ENCODE measurements at regions not wholly inside any gene's neighbourhood (a gene's known extent, or its start where the extent isn't known, plus 50 kb on each side); places are given as distances from the start of the nearest gene placed in this dataset.

- no peak overlapping the region for H3K4me3 ChIP-seq (replicated peaks in 1 of 3; ENCODE audit: low read depth in 2 of 3, low read length in 3 of 3)
- no peaks in the 10 kb centered on the region for H3K27me3 ChIP-seq (ENCODE audit: control insufficient read depth in 2 of 2, insufficient read depth in 2 of 2, low read length in 2 of 2)
- H3K4me1 ChIP-seq (ENCODE audit: control insufficient read depth in 1 of 2, insufficient read depth in 2 of 2, low read length in 2 of 2) = no peaks in the 10 kb centered on the region
- no peaks in the 10 kb centered on the region for H4K20me1 ChIP-seq (ENCODE audit: insufficient read depth, low read length)
- H3K27ac ChIP-seq (ENCODE audit: low read depth in 1 of 2, low read length in 2 of 2) = no peak overlapping the region
- TF ChIP-seq, protein P1, sequence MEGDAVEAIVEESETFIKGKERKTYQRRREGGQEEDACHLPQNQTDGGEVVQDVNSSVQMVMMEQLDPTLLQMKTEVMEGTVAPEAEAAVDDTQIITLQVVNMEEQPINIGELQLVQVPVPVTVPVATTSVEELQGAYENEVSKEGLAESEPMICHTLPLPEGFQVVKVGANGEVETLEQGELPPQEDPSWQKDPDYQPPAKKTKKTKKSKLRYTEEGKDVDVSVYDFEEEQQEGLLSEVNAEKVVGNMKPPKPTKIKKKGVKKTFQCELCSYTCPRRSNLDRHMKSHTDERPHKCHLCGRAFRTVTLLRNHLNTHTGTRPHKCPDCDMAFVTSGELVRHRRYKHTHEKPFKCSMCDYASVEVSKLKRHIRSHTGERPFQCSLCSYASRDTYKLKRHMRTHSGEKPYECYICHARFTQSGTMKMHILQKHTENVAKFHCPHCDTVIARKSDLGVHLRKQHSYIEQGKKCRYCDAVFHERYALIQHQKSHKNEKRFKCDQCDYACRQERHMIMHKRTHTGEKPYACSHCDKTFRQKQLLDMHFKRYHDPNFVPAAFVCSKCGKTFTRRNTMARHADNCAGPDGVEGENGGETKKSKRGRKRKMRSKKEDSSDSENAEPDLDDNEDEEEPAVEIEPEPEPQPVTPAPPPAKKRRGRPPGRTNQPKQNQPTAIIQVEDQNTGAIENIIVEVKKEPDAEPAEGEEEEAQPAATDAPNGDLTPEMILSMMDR (IDR thresholded peaks at IDR 0.05) = no peak
- H3K9me3 Mint-ChIP-seq = no peaks in the 10 kb centered on the region
- H3K4me3 Mint-ChIP-seq = no peak overlapping the region
- no CpG with 5 or more reads among the region's 3 CpGs for WGBS (ENCODE audit: insufficient coverage)
- no peak overlapping the region for H3K27ac Mint-ChIP-seq
- H3K36me3 ChIP-seq (replicated peaks in 1 of 2; ENCODE audit: control insufficient read depth in 1 of 2, insufficient read depth in 2 of 2, low read length in 2 of 2) = no peaks in the 10 kb centered on the region
- intact Hi-C loops (cut with micrococcal nuclease) = no loop called here
- H3K9me3 ChIP-seq (replicated peaks in 1 of 2; ENCODE audit: control insufficient read depth in 1 of 2, insufficient read depth in 1 of 2, low read length in 2 of 2) = no peaks in the 10 kb centered on the region
- no peaks in the 10 kb centered on the region for H3K4me1 Mint-ChIP-seq
- H3K27me3 Mint-ChIP-seq (ENCODE audit: low read depth in 3 of 3) = peaks cover 0 to 2% (median 0%) of the 10 kb centered on the region in 3 donors
- H3K79me2 ChIP-seq (ENCODE audit: insufficient read depth, low read length) = no peaks in the 10 kb centered on the region
- no peaks in the 10 kb centered on the region for H3K36me3 Mint-ChIP-seq
- DNase-seq = no peak
- H2AFZ ChIP-seq (ENCODE audit: insufficient read depth, low read depth, low read length, poor library complexity, severe bottlenecking) = no peak overlapping the region
- no peak overlapping the region for H3K4me2 ChIP-seq (replicated peaks; ENCODE audit: extremely low read depth, low read length, poor library complexity, severe bottlenecking)
- no peak overlapping the region for H3K9ac ChIP-seq (ENCODE audit: insufficient read depth, low read length, poor library complexity, severe bottlenecking)
Observed at GRCh38 chr2:144161061-144161460, 358.9 kb downstream of the ZEB2 start.

DNA sequence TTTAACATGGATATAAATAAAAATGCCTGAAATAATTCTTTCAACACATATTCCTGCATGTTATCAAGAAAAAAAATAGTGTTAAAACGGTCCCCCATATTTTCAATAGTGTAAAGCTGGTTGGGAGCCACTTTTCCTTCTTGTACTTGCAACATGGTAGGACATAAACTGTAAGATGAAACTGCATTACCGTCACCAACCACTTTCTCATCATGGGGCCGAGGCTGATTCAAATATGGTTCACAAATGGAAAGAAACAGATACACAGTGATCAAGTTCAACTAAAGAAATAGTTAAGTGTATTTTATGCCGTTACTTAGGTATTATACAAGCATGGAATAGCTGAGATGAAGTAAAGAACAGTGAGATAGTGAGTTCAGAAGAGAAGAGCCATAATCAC lies 360.7 kb downstream of the ZEB2 start:
- Mint-ChIP-seq H3K36me3 (no peaks in the 10 kb centered on the region), H3K27me3 (ENCODE audit: low read depth in 3 of 3) (peaks cover 0 to 2% (median 0%) of the 10 kb centered on the region in 3 donors), H3K27ac (no peak overlapping the region), H3K4me3 (no peak overlapping the region), H3K4me1 (peaks cover 2% of the 10 kb centered on the region), H3K9me3 (no peaks in the 10 kb centered on the region)
- H3K27ac ChIP-seq (ENCODE audit: low read depth in 1 of 2, low read length in 2 of 2) = no peak overlapping the region
- no peak overlapping the region for H2AFZ ChIP-seq (ENCODE audit: insufficient read depth, low read depth, low read length, poor library complexity, severe bottlenecking)
- TF ChIP-seq, protein P1 (IDR thresholded peaks at IDR 0.05) = no peak
- DNase-seq = no peak
- no peaks in the 10 kb centered on the region for H3K27me3 ChIP-seq (ENCODE audit: control insufficient read depth in 2 of 2, insufficient read depth in 2 of 2, low read length in 2 of 2)
- no peak overlapping the region for H3K4me2 ChIP-seq (replicated peaks; ENCODE audit: extremely low read depth, low read length, poor library complexity, severe bottlenecking)
- WGBS (ENCODE audit: insufficient coverage) = 86% methylated on average over 2 of the region's 4 CpGs
- H3K9me3 ChIP-seq (replicated peaks in 1 of 2; ENCODE audit: control insufficient read depth in 1 of 2, insufficient read depth in 1 of 2, low read length in 2 of 2) = no peaks in the 10 kb centered on the region
- intact Hi-C loops (cut with micrococcal nuclease) = no loop called here
- no peak overlapping the region for H3K9ac ChIP-seq (ENCODE audit: insufficient read depth, low read length, poor library complexity, severe bottlenecking)
- no peaks in the 10 kb centered on the region for H3K4me1 ChIP-seq (ENCODE audit: control insufficient read depth in 1 of 2, insufficient read depth in 2 of 2, low read length in 2 of 2)
- no peaks in the 10 kb centered on the region for H3K79me2 ChIP-seq (ENCODE audit: insufficient read depth, low read length)
- no peaks in the 10 kb centered on the region for H4K20me1 ChIP-seq (ENCODE audit: insufficient read depth, low read length)
- H3K4me3 ChIP-seq (replicated peaks in 1 of 3; ENCODE audit: low read depth in 2 of 3, low read length in 3 of 3) = no peak overlapping the region
- no peaks in the 10 kb centered on the region for H3K36me3 ChIP-seq (replicated peaks in 1 of 2; ENCODE audit: control insufficient read depth in 1 of 2, insufficient read depth in 2 of 2, low read length in 2 of 2)

Data from CD14-positive monocyte (primary cell).